ENCODE measurements at regions not wholly inside any gene's neighbourhood (a gene's known extent, or its start where the extent isn't known, plus 50 kb on each side); places are given as distances from the start of the nearest gene placed in this dataset.

DNA sequence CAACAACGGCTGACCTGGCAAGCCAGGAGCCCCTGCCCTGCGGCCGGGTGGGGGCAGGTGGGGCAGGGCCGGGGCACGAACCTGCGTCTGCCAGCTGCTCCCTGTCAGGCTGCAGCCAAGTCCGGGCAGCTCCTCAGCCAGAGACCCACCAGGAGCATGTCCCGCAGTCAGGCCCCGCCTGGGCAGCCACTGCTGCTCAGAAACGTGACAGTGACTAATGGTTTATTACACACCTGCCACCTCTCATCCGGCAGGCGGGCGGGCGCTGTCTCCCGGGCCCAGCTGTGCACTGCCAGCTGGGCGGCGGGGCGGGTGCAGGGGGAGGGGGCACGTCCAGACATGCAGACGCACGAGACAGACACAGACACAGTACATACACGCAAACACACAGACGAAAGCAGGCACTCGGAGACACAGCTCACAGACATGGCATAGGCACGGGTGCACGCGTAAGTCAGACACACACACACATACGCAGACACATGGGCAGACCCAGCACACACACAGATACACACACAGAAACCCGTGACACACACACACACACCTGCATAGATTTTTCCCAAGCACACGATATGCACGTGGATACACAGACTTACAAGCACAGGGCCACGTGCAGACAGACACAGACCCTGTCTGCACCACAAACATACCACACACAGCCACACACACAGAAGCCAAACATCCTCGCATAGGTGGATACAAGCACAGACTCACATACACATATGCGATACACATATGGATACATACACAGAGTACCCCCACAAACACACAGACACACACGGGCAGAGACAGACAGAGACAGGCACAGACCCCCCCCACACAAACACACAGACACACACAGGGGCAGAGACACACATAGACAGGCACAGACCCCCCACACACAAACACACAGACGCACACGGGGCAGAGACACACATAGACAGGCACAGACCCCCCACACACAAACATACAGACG is 248.3 kb upstream of the CIBAR2 start:
- DNase-seq (ENCODE audit: low read depth), result no peak

DNA sequence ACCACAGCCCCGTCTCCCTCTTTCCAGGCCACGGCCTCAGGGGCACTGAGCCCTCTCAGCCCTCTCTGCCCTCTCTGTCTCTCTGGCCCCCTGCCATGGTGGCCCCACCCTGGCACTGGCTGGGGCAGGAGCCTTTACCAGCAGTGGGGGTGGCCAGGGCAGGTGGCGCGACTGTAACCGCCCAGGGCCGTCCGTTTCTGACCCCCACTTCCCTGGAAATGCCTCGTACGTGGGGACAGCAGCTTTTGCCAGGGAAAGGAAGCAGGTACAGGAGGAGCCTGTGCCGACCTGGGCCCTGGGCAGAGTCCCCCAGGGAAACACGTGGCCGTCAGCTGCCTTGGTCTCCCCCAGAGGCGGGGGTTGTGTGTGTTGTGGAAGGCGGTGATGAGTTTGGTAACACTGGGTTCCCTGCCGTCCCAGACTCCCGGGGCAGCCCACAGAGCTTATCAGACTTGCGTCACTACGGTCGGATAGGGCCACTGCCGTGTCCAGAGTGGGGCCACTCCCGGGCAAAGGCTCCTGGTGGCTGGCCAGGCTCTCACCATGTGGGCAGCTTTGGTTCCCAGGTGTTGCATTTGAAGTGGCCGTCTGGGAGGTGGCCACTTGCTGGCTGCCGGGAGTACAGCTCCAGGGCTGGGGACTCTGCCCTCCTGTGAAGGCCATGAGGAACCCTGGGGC is 249.3 kb upstream of the CIBAR2 start:
- DNase-seq (ENCODE audit: low read depth), result no peak

DNA sequence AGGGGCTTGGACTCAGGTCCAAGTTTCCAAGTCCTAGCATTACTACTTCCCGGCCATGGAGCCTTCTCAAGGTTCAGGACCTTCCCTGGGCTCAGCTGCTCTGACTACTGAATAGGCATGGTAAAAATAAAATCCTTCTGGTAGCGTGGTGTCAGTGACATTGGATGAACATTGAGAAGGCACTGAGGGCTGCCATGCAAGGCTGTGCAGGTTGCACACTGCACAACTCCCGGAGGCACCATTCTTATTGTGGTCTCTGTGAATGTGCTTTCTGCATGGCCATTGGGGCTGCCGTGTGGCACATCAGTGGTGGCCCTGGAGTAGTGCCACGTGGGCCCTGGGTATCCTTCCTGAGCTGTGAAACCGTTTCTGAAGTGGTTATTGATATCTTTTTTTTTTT is 250.2 kb upstream of the CIBAR2 start:
- DNase-seq (ENCODE audit: low read depth), result no peak

DNA sequence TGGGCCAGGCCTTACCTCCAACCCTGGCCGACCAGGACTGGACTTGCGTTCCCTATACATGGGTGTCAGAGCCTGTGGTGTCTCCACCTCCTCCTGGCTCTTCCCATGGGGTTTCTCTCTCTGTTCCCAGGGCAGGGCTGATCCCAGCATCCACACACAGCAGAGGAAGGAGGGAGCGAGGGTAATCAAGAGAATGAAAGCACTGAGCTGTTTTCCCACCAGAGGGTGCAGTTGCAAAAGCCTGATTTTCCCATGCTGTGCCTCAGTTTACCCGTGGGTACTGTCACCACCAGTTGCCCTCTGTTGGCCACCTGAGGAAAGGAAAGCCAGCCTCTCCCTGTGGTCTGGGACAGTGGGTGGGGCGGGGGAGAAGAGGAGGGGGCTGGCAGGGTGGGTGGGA is 249.7 kb upstream of the GSE1 start:
- no peak for DNase-seq (ENCODE audit: low read depth)

DNA sequence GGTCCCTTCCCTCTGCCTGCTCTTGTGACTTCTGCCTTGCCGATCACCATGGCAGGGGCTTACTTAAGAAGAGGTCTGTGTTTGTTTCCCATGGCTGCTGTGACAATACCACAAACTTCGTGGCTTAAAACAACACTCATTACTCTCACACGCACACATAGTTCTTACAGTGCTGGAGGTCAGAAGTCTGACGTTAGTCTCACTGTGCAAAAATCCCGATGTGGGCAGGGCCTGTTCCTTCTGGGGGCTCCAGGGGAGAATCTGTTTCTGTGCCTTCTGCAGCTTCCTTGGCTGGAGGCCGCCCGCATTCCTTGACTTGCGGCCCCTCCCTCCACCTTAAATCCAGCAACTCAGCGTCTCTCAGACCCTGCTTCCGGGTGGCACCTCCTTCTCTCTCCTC is 249.2 kb upstream of the GSE1 start:
- DNase-seq (ENCODE audit: low read depth), result no peak

DNA sequence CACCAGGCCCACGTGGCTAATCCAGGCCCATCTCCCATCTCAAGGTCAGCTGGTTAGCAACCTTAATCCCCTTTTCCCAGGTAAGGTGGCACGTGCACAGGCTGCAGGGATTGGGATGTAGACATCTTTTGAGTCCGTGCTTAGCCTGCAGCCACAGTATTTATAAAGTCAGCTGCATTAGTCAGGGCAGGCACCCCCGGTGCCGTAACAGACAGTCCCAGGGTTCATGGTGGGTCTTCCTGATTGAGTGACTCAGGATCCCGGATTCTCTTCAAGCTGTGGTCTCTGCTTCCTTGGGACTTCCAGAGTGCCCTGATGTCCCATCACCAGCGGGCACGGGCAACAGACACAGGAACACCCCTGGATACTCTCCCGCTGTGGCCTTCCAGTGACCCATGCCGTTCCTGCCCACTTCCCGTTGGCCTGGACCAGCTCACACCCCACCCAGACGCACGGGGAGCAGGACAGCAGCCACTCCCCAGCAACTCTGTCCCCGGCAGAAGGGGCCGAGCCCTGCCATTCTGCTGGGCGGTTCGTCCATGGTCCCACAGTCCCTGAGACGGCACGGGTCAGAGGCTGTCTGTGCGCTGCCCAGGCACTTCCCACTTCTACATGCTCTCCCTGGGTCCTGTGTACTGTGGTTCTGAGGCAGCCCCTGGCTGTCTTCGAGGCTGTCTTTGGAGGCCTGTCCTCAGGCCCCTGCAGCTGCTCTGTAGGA is 248.6 kb upstream of the GSE1 start:
- DNase-seq (ENCODE audit: low read depth), result no peak

DNA sequence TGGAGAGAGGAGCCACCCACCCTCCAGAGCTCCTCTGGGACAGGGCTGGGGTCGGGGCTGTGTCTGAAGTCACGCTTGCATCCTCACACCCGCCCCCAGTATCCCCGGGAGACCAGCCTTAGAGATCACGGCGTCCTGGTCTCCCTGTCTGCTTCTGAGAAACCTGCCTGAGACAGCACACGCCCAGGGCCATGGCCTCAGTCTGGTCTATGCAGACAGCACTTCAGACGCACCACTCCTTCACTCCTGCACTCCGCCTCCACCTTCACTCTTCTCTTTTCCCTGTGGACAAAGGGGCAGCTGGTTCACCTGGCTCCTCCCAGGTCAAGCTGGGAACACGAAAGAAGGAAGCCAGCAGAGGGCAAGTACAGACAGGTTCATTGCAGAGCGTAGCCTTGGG is 248.0 kb upstream of the GSE1 start:
- no peak for DNase-seq (ENCODE audit: low read depth)

DNA sequence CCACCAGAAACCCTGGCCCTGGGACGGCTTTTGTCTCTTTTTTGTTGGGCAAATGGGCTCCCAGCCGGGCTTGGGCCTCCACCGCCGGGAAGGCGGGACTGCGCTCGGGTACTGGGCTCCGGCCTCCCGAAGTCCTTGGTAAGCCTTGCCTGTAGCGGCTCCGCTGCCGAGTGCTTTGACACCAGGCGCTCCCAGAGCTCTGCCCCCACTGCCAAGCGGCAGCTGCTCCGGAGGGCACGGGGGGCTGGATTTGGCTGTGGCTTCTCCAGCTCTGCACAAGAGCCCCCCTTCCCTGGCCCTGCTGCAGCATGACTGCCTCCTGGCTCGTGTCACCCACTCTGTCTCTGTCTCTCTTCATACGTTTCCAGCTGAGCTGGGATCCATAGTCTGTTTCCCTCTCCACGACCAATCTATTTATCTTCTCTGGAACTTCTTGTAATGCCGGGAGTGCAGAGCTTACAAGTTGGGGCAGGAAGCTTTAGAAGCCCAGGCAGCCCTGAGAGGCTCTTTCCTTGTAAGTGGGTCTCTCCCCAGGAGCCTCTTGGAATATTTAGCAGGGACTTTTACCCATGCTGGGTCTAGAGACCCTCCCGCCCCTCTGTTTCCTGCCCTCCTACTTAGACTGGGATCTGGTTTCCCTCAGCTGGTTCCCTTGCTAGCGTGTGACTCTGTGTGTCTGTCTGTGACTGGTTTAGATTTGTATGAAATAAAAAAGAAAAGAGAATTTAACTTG is 246.9 kb upstream of the GSE1 start:
- DNase-seq (ENCODE audit: low read depth), result no peak

DNA sequence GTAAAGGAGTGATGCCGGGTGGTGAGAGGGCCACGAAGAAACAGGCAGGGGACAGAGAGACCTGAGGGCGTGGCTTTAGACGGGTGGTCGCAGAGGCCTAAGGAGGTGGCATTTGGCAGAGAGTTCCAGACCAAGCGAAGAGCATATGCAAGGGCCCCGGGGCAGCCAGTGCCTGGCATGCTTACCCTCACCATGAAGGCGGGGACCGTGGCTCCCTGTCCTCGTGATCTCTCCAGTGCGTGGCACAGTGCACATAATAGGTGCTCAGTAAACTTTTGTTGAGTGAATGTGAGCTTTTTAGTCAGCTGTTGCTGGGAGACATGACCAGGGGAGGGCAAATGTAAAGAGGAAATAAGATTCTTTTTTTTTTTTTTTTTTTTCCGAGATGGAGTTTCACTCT is 245.6 kb upstream of the GSE1 start:
- DNase-seq (ENCODE audit: low read depth), result no peak

DNA sequence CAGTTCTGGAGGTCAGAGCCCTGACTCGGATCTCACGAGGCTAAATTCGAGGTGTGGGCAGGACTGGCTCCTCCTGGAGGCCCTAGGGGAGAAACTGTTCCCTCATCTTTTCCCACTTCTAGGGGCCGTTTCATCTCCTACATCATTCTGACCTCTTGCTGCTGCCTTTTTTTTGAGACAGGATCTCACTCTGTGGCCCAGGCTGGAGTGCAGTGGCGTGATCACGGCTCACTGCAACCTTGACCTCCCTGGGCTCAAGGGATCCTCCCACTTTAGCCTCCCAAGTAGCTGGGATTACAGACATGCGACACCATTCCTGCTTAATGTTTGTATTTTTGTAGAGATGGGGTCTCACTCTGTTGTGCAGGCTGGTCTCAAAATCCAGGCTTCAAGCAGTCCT is 244.1 kb upstream of the GSE1 start:
- DNase-seq (ENCODE audit: low read depth), result no peak

DNA sequence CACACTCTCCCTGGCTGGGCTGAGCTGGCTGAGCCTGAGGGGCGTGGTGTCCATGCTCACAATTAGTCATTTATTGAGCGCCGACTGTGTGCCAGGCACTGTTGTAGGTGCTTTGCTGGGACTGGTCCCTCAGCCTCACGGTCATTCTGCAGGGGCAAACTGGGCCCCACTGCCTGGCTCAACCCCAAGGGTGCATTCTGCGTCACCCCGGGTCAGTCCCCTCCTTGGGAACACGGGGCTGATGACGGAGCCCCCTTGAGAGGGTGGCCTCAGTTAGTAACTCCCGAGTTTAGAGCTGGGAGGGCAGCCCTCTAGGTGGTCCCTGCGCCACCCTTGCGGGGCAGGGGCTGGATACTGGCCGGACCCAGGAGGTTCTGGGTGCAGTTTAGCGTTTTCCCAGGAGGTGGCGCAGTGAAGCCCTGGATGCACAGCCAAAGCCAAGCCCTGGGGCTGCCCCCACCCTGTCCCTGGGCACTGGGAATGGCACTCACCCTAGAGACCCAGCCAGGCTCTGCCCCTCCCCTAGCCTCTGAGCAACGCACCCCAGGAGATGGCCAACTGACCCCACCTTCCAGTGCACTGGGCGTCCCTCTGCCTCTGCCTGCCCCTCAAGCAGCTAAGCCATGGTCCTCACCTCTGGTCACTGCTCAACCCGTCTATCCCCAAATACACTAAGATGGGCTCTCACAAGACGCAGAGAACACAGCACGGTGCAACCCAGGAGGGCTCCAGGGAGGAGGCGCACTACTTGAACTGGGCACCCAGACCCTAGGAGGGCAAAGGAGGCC is 243.2 kb upstream of the GSE1 start:
- no peak for DNase-seq (ENCODE audit: low read depth)

DNA sequence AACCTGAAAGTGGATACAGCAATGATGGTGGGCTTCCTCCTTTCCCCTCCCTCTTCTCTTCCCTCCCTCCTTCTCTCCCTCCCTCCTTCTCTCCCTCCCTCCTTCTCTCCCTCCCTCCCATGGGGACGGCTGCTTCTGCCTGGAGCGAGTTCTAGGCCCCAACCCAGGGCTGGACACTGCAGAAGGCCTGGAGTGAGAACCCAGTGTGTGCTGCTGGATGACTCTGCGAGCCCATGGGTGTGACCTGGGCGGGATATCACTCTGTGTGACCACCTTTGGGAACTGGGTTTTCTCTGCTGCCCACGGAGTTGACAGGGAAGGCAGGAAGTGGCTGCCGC is 242.6 kb upstream of the GSE1 start:
- DNase-seq (ENCODE audit: low read depth), result no peak

DNA sequence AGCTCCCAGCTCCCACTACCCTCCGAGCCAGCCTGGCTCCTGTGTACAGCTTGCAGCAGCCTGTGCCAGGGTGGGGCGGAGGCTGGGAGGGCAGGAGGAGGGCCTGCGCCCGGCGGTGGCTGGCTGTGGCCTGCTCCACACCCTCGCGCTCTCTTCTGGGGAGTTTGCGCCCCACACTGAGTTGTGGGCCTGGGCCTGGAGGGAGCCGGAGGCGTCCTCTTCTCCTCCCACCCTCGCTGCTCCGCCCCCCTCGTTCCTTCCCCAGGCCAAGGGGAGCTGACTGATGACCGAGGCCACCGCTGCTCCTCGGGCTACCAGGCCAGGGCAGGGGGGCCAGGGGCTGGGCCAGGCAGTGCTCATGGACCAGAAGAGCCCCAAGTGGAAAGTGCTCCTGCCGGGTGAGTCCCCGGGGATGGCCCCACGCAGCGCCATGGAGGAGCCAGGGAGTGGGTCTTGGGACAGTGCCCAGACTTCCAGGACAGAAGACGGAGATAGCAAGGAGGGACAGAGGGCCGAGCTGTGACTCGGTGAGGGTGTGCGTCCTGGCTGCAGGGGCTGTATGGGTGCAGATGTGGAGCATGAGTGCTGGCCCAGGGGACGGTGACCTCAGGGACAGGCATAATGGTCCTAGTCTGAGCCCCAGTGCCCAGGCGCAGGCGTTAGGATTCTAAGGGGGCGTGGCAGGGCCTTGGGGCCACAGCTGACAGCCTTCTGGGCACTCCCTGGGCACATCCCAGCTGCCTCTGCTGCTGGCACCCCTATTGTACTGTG is 242.1 kb upstream of the GSE1 start:
- DNase-seq (ENCODE audit: low read depth), result no peak

DNA sequence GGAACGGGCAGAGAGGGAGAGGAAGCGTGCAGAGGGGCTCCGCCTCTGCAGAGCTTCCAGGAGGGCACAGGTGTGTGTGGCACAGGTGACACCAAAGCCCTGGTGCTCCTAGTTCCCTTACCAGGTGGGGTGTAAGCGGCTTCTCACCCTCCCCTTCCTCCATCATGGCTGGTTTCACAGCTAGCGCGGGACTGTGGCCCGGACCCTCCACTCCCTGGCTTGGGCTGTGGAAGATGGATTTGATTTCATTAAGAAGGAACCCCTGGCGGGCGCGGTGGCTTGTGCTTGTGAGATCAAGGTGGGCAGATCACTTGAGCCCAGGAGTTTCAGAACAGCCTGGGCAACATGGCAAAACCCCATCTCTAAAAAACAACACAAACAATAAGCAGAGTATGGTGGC is 241.2 kb upstream of the GSE1 start:
- DNase-seq (ENCODE audit: low read depth), result no peak

DNA sequence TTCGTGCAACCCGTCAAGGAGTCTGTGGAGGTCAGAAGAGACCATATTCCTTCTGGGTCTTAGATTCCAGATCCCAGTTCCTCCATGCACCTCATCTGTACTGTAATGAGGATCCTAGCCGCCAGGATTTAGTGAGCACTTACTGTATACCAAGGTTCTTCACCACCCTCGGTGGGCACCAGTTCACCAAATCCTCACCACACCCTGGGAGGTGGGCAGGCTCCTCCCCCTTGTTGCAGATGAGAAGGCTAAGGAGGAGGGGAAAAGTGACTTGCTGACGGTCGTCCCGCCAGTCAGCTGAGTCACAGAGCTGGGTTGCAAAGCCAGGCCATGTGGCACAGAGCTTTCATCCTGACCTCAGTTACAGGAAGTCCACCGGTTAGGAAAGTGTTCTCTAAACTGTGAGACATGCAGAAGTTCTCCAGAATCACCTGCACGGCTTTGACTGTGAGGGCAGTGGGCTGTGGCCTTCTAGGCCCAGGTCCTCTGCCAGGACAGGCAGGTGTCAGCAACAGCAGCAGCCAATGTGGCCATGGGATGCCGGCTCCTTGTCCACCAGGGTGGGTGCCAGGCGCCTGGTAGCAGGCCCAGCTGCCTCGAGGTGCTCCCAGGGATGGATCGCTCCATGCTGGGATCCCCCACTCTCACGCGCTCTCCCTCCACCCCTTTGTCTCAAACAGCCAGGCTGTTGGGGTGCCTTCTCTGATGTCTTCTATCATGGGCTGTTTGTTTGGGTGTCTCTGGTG is 240.3 kb upstream of the GSE1 start:
- no peak for DNase-seq (ENCODE audit: low read depth)

DNA sequence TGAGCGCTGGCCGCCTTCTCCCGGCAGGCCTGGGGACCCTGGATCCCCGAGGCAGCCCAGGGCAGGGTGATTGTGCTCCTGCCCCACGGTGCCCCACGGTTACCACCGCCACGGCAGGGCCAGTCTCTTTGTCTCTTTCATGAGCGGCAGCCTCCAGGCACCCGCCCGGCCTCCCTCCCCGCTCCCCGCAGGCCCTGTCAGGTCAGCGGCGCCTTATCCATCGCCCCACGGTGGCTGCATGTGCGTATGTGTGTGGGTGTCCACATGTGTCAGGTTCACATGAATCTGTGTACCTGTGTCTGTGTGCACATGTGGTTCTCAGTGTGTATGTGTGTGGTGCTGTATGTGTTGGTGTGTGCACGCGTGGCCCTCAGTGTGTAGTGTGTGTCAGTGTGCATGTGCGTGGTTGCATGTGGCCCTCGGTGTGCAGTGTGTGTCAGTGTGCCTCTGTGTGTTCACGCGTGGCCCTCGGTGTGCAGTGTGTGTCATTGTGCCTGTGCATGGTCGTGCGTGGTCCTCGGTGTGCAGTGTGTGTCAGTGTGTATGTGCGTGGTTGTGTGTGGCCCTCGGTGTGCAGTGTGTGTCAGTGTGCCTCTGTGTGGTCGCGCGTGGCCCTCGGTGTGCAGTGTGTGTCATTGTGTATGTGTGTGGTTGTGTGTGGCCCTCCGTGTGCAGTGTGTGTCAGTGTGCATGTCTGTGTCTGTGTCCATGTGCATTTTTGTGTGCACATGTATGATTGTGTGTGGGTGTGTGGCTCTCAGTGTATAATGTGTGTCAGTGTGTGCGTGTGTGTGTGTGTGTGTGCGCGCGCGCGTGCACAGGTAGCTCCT is 239.2 kb upstream of the GSE1 start:
- no peak for DNase-seq (ENCODE audit: low read depth)

DNA sequence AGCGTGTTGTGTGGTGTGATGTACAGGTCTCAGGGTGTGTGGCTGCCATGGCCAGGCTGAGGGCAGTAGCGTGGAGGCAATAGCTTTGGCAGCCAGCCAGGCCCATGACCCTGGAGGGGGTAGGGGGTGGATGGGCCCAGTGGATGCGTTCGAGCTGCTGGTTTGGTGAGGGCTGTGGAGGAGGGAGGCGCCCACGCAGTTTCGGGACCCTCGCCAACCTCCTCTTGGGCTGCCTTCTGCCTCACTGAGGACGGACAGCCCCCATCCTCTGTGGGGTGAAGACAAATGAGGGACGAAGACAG is 238.6 kb upstream of the GSE1 start:
- DNase-seq (ENCODE audit: low read depth), result no peak

DNA sequence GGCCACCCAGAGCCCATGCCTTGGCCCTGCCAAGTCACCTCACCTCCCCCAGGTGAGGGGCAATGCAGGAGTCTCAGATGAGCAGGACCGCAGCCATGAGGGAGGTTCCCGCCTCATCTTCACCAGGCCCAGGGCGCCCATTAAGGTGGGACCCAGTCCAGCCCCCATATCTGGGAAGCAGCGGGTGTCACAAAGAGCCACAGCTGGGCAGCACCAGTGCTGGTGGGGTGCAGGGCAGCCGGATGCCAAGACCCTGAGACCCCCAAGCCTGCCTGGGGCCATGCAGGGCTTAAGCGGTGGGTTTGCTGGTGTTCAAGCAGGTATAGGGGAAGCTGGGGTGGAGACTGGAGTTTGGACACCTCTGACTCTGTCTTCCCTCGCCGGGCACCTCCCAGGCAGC is 237.8 kb upstream of the GSE1 start:
- no peak for DNase-seq (ENCODE audit: low read depth)
